ENCODE measurements at regions not wholly inside any gene's neighbourhood (a gene's known extent, or its start where the extent isn't known, plus 50 kb on each side); places are given as distances from the start of the nearest gene placed in this dataset.
A peak's percentile ranks its signal among the peaks of the same experiment; 100 is the strongest.

DNA sequence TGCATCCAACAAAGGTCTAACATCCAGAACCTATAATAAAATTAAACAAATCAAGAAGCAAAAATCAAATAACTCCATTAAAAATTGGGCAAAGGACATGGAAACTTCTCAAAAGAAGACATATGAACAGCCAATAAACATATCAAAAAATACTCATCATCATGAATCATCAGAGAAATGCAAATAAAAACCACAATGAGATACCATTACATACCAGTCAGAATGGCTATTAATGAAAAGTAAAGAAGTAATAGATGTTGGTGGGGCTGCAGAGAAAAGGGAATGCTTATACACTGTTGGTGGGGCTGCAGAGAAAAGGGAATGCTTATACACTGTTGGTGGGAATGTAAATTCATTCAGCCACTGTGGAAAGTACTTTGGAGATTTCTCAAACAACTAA is 465.8 kb downstream of the ZIC3 start:
- Histone ChIP-seq H3K4me1 (no peaks in the 10 kb centered on the region), H3K36me3 (no peaks in the 10 kb centered on the region), H3F3A (ENCODE audit: low read depth) (no peaks in the 10 kb centered on the region), H4K20me1 (ENCODE audit: low read depth) (no peaks in the 10 kb centered on the region), H3K9me3 (ENCODE audit: low read depth) (no peaks in the 10 kb centered on the region), H3K9ac (no peak overlapping the region), H3K27me3 (no peaks in the 10 kb centered on the region), H3K27ac (no peak overlapping the region), H2AFZ (replicated peaks) (no peak overlapping the region), H3K4me3 (no peak overlapping the region), H3K79me2 (ENCODE audit: low read depth) (no peaks in the 10 kb centered on the region), H3K4me2 (no peak overlapping the region)
- TF ChIP-seq, protein P1, sequence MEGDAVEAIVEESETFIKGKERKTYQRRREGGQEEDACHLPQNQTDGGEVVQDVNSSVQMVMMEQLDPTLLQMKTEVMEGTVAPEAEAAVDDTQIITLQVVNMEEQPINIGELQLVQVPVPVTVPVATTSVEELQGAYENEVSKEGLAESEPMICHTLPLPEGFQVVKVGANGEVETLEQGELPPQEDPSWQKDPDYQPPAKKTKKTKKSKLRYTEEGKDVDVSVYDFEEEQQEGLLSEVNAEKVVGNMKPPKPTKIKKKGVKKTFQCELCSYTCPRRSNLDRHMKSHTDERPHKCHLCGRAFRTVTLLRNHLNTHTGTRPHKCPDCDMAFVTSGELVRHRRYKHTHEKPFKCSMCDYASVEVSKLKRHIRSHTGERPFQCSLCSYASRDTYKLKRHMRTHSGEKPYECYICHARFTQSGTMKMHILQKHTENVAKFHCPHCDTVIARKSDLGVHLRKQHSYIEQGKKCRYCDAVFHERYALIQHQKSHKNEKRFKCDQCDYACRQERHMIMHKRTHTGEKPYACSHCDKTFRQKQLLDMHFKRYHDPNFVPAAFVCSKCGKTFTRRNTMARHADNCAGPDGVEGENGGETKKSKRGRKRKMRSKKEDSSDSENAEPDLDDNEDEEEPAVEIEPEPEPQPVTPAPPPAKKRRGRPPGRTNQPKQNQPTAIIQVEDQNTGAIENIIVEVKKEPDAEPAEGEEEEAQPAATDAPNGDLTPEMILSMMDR (IDR thresholded peaks at IDR 0.05) = no peak
- TF ChIP-seq EZH2 (IDR thresholded peaks at IDR 0.05) = no peak
- no peak for DNase-seq (ENCODE audit: low spot score)
- Mint-ChIP-seq H3K36me3 (no peaks in the 10 kb centered on the region), H3K4me1 (peaks cover 3% of the 10 kb centered on the region), H3K4me3 (no peak overlapping the region), H3K27ac (no peak overlapping the region), H3K9me3 (no peaks in the 10 kb centered on the region), H3K27me3 (ENCODE audit: insufficient read depth, low read depth) (peaks cover 2% of the 10 kb centered on the region)

DNA sequence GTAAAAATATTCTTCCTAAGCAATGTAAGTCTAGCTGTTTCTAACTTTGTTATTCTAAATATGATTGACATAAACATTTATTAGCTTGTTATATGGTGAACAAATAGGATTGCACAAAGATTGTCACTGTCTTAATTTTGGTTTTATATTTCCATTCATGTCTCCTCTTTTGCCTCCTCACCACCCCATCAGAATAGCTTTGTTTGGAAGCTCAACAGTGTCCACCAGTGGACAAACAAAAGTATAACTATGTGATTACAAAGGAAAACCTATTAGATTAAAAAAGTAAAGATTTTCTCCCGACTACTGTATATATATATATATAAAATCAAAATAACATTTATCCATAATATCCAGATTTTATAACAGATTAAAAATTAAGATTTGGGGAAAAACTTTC is 468.2 kb downstream of the ZIC3 start:
- H3K4me3 Mint-ChIP-seq = no peak overlapping the region
- Histone ChIP-seq H4K20me1 (ENCODE audit: low read depth) (no peaks in the 10 kb centered on the region), H3K27ac (no peak overlapping the region), H3K9me3 (ENCODE audit: low read depth) (no peaks in the 10 kb centered on the region), H3K4me1 (no peaks in the 10 kb centered on the region), H3K4me2 (no peak overlapping the region), H3K27me3 (no peaks in the 10 kb centered on the region), H2AFZ (replicated peaks) (no peak overlapping the region), H3F3A (ENCODE audit: low read depth) (no peaks in the 10 kb centered on the region), H3K9ac (no peak overlapping the region), H3K36me3 (no peaks in the 10 kb centered on the region), H3K4me3 (no peak overlapping the region), H3K79me2 (ENCODE audit: low read depth) (no peaks in the 10 kb centered on the region)
- peaks cover 2% of the 10 kb centered on the region for H3K27me3 Mint-ChIP-seq (ENCODE audit: insufficient read depth, low read depth)
- no peaks in the 10 kb centered on the region for H3K9me3 Mint-ChIP-seq
- peak; percentile 10 for DNase-seq (ENCODE audit: low spot score)
- H3K4me1 Mint-ChIP-seq = peaks cover 3% of the 10 kb centered on the region
- TF ChIP-seq EZH2phosphoT487 (IDR thresholded peaks at IDR 0.05) (no peak), EZH2 (IDR thresholded peaks at IDR 0.05) (no peak)
- TF ChIP-seq, protein P1 (IDR thresholded peaks at IDR 0.05) = peak; percentile 49
- H3K36me3 Mint-ChIP-seq = no peaks in the 10 kb centered on the region
- H3K27ac Mint-ChIP-seq = no peak overlapping the region

DNA sequence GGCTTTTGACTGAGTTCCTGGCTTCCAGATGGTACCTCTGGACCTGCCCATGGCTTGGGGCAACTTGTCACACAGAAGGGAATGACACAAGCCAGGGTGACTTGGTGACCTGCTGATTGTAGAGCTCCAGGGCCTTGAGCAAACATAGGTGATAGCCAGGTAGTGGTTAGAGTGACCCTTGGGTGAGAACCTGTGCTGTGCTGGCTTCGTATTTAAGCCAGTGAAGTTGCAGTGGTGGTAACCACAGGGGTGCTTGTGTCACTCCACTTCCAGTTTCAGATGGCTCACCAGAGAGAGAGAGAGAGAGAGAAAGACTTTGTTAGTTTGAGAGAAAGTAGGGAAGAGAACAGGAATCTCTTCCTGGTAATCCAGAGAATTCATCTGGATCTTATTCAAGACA is 471.6 kb downstream of the ZIC3 start:
- H3K4me1 Mint-ChIP-seq = peaks cover 3% of the 10 kb centered on the region
- H3K4me3 ChIP-seq = no peak overlapping the region
- no peak overlapping the region for H3K27ac ChIP-seq
- H3K79me2 ChIP-seq (ENCODE audit: low read depth) = no peaks in the 10 kb centered on the region
- H2AFZ ChIP-seq (replicated peaks) = no peak overlapping the region
- H3K27ac Mint-ChIP-seq = no peak overlapping the region
- H3K4me3 Mint-ChIP-seq = no peak overlapping the region
- H3K27me3 ChIP-seq = no peaks in the 10 kb centered on the region
- DNase-seq (ENCODE audit: low spot score) = no peak
- H3K4me2 ChIP-seq = no peak overlapping the region
- no peak for TF ChIP-seq EZH2 (IDR thresholded peaks at IDR 0.05)
- TF ChIP-seq, protein P1 (IDR thresholded peaks at IDR 0.05) = no peak
- TF ChIP-seq EZH2phosphoT487 (IDR thresholded peaks at IDR 0.05) = no peak
- H3F3A ChIP-seq (ENCODE audit: low read depth) = no peaks in the 10 kb centered on the region
- H3K4me1 ChIP-seq = no peaks in the 10 kb centered on the region
- no peaks in the 10 kb centered on the region for H3K36me3 Mint-ChIP-seq
- H3K27me3 Mint-ChIP-seq (ENCODE audit: insufficient read depth, low read depth) = no peaks in the 10 kb centered on the region
- no peaks in the 10 kb centered on the region for H3K36me3 ChIP-seq
- H3K9ac ChIP-seq = no peak overlapping the region
- H4K20me1 ChIP-seq (ENCODE audit: low read depth) = no peaks in the 10 kb centered on the region
- H3K9me3 ChIP-seq (ENCODE audit: low read depth) = no peaks in the 10 kb centered on the region
- H3K9me3 Mint-ChIP-seq = peaks cover 14% of the 10 kb centered on the region

DNA sequence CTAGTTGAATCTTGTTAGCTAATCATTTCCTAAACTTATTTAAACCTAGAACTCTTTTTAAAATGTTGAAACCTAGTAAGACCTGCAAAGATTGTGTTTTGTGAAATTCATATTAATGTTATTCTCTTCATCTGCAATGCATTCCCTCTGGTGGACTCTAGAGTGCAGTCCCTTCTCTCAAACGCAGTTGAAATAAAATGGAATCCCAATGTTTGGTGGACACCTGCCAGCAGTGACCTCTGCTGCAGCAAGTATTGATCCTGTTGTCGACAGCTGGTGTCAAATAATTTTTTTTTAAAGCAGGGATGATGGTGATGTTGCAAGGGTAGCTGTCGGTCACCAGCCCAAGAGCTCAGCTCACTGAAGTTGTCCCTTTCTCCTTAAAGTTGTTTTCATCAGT is 492.0 kb downstream of the ZIC3 start:
- no peak for TF ChIP-seq EZH2 (IDR thresholded peaks at IDR 0.05)
- TF ChIP-seq EZH2phosphoT487 (IDR thresholded peaks at IDR 0.05) = no peak
- TF ChIP-seq, protein P1 (IDR thresholded peaks at IDR 0.05) = no peak
- H3K4me1 Mint-ChIP-seq = no peaks in the 10 kb centered on the region
- H3K9ac ChIP-seq = no peak overlapping the region
- no peaks in the 10 kb centered on the region for H3K4me1 ChIP-seq
- H3K4me3 ChIP-seq = no peak overlapping the region
- no peaks in the 10 kb centered on the region for H3K27me3 ChIP-seq
- H3K36me3 Mint-ChIP-seq = no peaks in the 10 kb centered on the region
- H3K36me3 ChIP-seq = no peaks in the 10 kb centered on the region
- H3K79me2 ChIP-seq (ENCODE audit: low read depth) = no peaks in the 10 kb centered on the region
- H3F3A ChIP-seq (ENCODE audit: low read depth) = no peaks in the 10 kb centered on the region
- no peak for DNase-seq (ENCODE audit: low spot score)
- H3K27ac ChIP-seq = no peak overlapping the region
- H3K9me3 ChIP-seq (ENCODE audit: low read depth) = no peaks in the 10 kb centered on the region
- H2AFZ ChIP-seq (replicated peaks) = no peak overlapping the region
- no peak overlapping the region for H3K27ac Mint-ChIP-seq
- H3K9me3 Mint-ChIP-seq = no peaks in the 10 kb centered on the region
- no peaks in the 10 kb centered on the region for H3K27me3 Mint-ChIP-seq (ENCODE audit: insufficient read depth, low read depth)
- no peak overlapping the region for H3K4me3 Mint-ChIP-seq
- no peak overlapping the region for H3K4me2 ChIP-seq
- no peaks in the 10 kb centered on the region for H4K20me1 ChIP-seq (ENCODE audit: low read depth)

Data from neural progenitor cell (in vitro differentiated cells).